SHP77 treated with DMSO at 0.1 percent for 48 hours (cell line): ENCODE measurements at regions not wholly inside any gene's neighbourhood (a gene's known extent, or its start where the extent isn't known, plus 50 kb on each side); places are given as distances from the start of the nearest gene placed in this dataset.

Experiments used
- DNase-seq: peaks from one replicate; lab custom pipeline; 2025; lab: John Stamatoyannopoulos, UW

DNA sequence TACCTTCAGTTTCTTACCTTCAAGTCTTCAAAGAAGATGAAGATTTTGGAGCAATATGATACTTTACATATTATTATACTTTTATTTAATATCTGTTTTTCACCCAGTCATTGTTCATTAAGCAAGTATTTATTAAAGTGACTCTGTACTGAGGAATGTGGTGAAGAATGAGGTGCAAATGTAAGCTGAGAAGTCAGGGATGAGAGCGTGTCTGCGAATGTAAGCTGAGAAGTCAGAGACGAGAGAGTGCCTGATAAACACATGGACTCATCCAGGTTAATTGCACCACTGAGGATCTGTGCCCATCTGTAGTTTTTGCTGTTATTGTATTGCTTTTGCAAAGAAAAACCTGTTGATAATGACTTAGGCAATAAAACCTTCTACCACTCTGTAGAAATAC lies 211.9 kb upstream of the FAR2 start:
- no peak for DNase-seq

DNA sequence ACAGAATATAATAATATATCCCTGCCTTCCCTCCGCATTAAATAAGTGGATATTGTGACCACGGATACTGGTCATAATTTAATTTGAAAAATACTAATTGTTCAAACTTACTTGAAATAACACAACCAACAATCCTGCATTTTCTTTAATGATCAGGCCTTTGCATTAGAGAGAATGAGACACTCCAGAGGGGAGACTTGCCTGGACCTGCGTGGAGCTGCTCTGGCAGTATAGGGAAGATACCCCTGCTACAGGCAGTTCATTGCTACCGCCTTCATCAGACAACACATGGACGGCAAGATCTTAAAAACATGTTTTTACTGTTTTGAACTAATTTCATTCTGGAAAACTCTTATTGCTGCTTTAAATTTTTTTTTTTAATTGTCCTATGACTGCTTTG lies 211.0 kb upstream of the FAR2 start:
- DNase-seq, result no peak

DNA sequence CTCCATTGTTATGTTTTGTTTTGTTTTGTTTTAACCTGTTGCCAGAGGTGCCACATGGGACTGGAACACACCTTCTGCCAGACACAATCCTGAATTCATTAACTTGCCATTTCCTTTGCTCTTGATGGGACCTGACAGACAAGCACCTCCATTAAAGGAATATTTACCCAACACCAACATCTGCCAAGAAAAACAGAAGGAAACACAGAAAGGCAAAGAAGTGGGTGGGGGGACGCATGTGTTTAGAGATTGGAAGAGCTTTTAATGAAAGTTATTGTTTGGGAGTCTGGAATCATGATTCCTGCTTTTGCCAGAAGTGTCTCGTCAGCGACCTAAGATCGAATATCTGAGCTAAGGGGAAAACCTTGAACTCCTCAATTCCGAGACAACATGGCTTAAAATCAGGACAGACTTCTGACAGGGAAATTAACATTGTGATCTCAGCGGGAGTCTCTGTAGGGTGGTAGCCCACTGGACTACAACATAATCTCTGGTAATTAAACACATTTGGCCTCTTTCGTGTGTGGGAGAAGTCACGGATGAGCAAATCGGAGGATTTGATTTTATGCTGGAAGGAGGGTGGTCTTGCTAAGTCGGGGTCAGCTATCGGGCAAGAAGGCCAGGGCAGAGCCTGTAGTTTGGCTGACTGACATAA lies 210.4 kb upstream of the FAR2 start:
- no peak for DNase-seq

DNA sequence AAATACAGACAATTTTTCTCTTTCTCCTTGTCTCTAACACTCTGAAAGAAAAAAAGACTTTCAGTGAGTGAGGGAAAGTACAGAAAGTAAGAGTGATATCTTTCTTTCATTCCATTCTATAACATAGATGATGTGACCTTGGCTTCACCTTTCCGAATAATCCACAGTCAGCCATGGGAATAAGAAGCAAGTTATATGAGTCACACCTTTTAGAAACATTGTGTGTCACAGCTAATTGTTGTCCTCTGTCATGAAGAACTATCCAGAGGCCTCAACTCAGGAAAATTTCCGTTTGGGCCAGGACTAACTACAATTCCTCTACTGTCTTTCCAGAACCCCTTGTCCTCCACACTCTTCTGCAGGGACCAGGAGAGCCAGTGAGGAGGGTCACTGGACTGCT lies 209.7 kb upstream of the FAR2 start:
- DNase-seq, result no peak

DNA sequence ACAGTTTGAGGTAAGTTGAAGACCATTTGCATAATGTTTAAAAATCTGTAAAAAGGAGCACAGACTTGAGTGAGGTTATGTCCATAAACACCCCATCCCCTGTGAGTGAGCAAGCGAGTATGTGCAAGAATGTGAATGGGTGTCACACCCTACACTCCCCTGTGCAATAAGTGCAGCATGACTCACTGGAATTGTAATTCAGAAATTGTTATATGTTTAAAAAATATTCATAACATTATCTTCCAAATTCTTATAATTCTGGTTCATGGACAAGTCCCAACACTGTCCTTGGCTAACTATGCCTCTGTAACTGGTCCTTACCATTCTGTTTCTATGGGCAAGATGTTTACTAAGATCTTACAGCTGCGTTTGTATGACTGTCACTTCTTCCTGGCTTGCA lies 207.8 kb upstream of the FAR2 start:
- no peak for DNase-seq

DNA sequence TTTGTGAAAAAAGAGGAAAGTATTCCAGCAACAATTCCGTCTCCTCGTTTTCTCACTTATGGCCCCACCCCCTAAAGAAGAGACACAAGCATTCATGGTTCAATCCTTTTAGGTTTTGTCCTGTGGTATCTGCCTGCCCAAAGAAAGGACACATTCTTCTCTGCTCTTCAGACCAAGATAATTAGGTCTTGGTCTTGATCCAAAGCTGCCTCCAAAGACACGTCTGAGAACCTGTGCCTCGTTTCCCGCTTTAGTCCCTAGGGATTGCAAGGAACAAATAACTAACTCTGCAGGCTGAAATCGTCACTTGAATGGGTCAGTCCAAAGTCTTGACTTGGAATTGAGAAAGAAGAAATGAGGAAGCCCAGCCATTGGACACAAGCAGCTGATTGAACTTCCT lies 202.7 kb upstream of the FAR2 start:
- no peak for DNase-seq

DNA sequence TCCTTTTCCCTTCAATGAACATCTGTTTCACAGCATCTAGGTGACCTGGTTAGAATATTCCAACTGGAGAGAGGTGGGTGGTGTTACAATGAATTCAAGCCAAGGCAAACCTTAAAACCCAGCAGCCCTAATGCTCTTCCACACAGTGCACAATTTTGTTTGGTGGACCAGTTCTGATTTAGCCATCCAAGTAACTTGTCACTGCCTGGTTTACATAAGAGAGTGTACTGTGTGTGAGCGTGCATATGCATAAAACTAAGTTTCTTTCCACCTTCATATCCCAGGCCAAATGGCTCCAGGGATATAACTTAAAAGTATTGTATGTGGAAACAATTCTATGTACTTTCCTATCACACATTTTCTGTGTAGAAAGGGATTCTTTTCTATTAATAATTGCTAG lies 200.4 kb upstream of the FAR2 start:
- no peak for DNase-seq

DNA sequence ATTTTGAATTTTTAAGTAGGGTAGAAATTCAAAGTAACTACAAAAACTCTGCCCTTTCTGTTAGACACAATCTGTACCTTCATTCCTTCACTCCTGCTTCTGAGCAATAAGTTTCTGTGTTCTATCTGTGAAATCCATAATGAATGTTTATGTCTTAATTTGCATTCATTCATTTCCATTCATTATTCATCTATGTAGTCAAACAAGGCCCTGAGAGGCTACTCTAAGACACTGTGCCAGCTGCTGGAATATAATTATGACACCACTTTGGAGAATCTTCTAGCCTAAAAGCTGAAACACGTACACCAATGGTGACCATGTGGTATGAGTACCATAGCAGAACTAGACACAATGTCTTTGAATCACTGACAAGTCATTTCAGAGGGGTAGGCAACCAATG lies 199.9 kb upstream of the FAR2 start:
- no peak for DNase-seq

DNA sequence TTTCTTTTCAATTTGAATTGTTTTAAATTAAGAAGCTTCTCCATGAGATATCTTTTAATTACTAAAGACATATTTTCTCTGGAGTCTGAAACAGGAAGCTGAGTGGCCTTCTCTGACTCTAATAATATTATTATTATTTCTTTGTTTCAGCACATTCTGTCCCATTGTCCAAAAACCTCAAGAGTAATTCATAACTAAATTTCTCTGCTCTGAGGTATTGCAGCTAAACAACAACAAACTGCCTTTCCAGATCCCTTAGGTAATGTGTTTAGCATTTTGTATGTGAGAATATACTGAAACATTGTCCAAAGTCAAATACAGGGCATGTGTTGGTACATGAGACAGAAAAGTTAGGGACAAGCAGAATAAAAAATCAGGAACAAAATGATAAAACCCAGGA lies 199.0 kb upstream of the FAR2 start:
- no peak for DNase-seq

DNA sequence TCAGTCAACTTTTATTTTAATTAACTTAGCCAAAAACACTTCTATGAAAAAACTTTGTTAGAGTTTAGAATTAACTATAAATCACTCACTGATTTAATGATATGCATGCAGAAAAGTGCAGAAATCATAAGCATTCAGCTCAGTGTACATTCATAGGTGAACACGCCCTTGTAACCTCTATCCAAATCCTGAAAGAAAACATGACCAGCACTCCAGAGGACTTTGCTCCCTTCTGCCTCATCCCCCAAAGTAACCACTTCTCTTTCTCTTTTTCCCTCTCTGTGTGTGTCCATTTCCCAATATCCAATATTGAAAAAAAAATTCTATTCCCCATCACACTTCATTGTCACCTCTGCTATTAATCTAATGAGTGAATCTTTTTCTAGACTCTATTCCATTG lies 197.1 kb upstream of the FAR2 start:
- no peak for DNase-seq

DNA sequence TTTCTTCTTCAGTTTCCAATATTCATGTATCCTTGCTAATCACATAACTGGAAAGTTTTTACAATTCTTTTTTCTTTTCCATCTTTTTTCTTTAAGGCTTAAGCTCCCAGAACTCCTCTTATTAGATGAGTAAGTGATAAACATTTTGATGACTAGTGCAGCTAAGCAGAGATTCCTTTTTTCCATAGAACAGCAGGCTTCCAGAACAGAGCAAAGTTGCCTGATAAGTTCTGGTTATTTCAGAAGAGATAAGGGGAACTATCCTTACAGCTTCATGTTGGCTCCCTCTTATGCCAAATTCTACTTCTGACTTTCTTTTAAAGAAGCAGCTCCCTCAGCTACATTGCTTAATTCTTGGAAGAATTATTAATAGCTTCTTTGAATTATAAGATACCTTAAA lies 194.7 kb upstream of the FAR2 start:
- no peak for DNase-seq

DNA sequence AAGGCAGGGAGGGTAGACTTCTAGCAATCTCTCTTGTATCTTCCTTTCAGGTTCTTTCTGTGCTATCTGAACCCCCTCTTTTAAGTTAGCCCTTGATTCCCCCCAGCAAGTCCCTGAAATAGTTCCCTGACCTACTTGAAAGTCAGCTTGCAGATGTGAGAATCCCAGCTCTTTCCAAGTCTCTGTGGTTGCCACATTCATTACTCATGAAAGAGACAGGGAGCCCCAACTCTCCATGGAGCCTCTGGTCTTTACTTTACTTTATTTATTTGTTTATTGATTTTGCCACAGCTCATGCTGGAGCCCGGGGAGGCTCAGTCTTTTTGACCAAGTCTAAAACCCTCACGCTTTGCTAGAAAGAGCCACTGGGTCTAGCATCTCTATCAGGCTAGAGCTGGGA lies 193.6 kb upstream of the FAR2 start:
- DNase-seq, result no peak

DNA sequence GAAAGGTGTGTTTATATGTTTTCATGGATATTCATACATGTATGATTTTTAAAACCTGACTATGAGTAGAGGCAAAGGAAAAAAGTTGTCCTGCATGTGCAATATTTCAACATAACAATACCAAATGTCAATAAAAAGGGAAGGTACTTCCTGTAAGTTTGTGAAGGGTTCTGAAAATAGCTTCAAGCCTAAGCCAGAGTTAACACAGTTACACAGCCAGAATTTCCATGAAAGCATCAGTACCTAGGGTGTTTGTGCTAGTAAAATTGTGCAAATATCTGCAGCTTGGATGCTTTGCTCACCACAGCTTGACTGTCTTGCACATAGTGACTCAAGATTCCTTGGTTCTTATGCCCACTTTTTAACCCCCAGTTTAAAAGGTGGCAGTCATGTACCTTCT lies 193.1 kb upstream of the FAR2 start:
- DNase-seq, result no peak

DNA sequence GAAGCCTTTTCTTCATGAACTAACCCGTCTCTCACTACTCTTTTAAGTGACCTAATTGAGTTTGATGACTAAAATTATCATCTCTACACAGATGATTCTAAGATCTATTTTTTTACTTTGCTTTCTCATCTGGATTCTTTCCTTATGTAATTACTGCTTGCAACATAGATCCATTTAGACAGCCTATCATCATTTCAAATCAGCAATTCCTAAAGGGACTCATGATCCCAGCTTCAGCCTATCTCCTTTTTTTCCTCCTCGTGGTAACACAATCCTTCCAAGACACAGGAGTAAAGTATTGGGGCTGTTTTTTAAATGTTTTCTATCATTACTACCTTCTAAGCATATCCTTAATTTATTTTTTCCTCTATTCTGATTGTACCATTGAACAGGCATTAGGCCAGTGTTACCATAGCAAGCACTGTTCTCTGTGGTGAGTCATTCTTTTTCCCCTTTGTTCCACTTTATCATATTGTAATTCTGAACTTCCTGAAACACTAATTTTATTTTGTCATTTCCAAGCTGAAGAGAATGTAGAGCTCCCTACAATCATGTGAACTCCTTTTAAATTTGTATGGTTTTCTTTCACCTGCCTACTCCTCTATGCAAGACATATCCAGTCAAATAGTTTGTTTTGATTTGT lies 190.4 kb upstream of the FAR2 start:
- no peak for DNase-seq

DNA sequence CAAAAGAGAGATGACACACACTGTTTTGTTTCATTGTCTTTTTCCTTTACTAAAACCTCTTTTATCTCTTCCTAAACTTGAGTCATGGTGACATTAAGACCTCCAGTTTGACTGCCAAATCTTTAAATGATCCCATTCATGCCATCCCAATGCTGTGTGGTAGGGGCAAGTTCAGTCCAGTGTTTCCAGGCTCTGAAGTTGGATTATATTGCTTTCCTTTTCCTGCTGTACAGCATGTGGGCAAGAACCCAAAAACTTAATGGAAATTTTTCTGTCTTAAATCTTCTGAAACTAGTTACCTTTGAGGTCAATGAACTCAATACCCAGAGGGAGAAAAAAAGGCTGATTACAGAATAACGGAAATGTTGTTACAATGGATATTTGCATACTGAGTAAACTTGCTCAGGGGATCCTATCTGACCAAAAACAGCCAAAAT lies 187.1 kb upstream of the FAR2 start:
- DNase-seq, result no peak

DNA sequence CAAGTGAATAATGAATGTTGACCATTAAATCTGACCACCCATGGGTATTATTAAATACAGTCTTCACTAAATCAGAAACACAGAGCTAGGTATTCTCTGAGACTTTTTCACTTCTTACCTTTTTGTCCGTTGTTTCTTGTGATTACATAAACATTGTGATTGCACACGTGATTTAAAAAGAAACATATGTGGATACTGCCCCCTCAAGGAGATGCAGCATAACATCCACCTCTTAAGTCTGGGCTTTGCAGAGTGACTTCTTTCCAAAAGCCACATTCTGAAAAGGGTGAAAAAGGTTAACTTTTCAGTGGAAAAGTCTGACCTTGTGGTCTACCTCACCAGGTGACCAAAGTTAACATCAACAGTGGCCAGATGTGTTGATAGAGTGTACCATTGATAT lies 185.5 kb upstream of the FAR2 start:
- DNase-seq, result no peak

DNA sequence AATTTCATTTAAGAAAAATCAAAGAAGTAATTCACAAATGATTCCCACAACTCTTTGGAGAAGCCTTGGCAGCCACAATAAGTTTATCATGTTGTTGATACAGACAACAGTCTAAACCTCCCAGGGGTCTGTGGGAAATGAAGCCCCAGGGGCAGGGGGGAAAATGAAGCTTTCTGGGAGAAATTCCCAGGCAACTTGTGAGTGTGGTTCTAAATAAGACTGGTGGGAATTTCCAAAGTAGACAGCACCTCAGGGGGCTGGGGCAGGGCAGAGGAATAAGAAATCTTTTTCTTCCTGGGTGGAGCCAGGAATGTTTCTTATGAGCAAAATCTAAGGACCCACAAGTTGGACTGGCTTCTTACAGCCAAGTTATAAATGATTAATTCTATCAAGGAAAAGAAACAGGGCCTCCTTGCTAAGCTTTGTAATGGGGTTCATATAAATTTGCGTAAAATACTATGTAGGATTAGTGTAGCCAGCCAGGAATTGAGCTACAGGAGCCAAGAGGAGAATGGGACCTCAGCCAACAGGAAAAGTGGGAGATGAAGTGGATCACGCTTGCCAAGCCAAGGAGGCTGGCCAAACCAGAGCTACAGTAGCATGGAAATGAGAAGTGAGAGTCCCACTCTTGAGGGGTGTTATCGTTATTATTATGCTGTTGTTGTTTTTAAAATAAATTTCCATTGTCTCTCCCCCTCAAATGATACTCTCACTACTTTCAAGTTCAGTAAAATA lies 182.9 kb upstream of the FAR2 start:
- DNase-seq, result no peak

DNA sequence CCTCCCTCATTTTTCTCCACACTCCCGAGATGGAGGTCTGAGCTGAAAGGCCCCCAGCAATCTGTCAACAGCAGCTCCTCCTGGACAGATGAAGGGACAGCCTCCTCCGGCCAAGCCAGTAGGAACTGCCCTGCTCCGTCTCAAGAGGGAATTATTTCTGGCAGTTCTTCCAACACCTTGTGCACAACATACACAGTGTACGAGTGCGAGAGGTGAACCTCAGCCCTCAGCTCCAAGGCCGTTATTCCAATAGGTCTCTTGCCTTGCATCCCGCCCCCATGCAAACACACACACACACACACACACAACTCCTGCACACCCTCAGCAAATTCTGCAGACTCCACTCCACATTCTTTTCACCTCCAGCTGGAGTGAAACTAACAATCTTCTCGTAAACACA lies 181.7 kb upstream of the FAR2 start:
- DNase-seq, result no peak

DNA sequence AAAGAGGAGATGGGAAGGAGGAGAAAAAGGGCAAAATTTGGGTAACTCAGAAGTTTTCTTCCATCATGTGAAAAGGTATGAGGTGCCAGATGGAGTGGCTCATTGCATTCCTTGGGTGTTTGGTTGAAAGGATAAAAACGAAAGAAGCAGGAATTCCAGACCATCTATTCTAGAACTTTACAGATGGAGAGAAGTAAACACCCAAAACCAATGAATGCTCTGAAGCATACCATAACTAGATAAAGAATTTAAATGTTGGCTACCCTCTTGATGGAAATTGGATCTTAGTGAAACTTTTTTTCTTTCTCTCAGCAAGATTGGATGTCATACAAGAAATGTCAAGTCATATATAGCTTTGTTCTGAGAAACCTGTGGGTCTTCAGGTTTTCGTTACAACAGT lies 175.6 kb upstream of the FAR2 start:
- no peak for DNase-seq

DNA sequence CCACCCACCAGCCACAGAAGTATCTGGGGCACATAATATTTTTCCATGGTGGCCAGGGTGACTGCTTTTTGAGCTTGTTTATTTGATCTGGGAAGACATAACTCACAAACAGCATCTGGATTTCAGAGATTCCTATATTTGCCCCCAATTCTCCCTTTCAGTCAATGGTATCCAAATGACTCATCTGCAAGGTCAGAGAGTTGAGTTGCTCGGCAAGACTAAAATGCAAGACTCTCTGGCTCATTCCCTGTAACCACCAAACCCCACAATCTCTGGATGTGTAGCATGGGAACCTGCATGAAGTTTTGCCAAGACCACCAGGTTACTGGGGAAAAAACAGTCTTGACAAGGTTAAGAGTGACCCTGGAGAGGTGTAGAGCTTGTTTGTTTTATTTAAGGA lies 174.9 kb upstream of the FAR2 start:
- no peak for DNase-seq

DNA sequence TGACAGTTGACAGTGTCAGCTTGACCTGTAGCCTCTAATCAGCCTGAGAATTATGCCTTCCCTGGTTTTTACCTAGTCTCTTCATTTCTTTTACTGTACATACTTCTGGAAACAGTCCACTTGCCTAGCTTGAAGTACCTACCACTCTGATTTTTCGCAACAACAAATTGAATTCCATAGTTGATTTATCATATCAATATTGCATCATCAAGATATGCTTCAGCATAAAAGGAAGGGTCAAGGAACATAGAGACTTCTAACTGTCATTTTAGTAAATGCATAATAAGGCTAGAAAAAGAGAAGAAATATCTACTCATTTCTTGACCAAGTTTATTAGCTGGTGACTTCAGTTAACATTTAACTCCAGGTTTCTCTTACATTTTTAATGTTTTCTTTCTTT lies 174.2 kb upstream of the FAR2 start:
- DNase-seq, result no peak

DNA sequence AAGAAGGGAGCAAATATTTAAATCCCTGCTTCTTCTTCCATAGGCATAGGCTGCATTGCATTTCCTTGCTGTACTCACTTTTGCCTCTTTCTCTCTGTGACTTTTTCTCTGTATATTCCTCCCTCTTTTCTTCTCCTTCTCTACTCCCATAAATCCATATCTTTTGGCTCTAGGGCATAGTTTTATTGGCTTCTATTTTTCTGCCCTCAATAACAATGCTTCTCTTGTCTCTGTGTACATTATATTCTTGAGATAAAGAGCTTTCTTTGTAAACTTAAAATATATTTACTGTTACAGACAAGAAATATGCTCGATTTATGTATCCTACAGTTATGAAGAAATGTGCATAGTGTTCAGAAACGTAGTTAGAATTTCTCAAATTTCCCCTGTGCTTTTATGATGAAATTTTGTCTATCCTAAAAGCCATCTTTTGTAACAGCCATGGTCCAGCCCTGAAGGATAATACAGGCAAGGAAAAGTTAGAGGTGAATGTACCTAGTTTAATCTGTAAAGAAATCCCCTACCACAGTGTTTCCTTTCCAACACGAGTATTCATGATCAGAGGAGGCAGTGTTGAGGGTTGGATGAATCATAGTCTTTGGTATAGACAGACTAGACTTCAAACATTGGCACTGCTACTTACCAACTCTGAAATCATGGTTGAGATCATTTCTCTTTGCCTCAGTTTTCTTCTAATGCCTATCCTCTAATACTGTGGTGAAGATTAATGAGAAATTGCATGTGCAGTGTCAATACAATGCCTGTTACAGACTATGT lies 173.3 kb upstream of the FAR2 start:
- DNase-seq, result no peak

DNA sequence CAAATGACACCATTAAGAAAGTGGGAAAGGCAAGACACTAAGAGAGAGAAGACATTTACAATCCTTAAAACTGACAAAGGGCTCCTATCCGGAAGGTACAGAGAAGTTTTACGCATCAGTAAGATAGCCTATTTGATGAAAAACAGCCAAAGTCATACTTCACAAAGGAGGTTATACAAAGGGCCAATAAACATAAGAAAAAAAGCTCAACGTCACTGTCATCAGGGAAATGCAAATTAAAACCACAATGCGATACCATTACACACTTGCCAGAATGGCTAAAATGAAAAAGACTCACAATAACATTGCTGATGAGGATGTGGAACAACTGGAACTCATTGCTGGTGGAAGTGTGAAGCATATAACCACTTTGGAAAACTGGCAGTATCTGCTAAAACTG lies 168.6 kb upstream of the FAR2 start:
- no peak for DNase-seq
